ENCODE measurements at regions not wholly inside any gene's neighbourhood (a gene's known extent, or its start where the extent isn't known, plus 50 kb on each side); places are given as distances from the start of the nearest gene placed in this dataset.
A peak's percentile ranks its signal among the peaks of the same experiment; 100 is the strongest.

DNA sequence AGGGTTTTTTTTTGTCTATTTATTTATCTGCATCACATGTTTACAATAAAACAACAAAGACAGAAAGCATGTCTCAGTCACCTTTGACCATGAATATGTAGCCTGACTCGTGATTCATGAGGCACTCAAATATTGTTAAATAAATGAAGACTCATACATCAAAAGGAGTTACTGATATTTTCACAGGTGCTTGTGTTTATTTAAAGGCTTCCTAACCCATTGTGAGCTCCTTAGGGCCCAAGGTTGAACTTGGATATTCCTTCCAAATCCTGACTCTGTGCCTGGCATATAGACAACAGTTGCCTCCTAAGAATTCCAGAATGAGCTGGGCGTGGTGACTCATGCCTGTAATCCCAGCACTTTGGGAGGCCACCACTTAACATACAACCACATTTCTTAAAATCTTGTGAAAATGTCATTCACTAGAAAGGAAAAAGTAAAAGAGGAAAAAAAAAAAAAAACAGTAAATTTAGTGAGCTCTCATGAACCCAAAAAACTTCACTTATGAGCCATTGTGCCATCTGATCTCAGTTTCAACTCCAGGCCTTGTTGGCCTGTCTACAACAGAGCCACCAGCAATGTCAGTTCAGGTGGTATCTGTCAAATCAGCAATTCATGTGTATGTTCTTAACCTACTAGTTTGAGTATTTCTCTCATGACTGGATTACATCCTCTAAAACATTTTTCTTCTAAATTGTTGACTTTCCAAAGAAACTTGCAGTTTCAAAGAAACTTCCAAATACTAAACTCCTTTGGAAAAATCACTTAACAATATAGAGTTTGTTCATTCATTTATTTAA, 162.7 kb upstream of the MARCKS start:
- BruUV-seq (replicated peaks): no TSS peak
- peak; percentile 71 for ATAC-seq
- Histone ChIP-seq H3K27me3 (ENCODE audit: control insufficient read depth, insufficient read depth, low read length) (no peaks in the 10 kb centered on the region; the same call in 1 of the 2 replicates), H3K36me3 (ENCODE audit: control insufficient read depth, insufficient read depth, low read length) (no peaks in the 10 kb centered on the region), H3K4me1 (ENCODE audit: control insufficient read depth, insufficient read depth, low read length) (no peaks in the 10 kb centered on the region), H3K9me3 (ENCODE audit: control insufficient read depth, insufficient read depth, low read depth, low read length) (no peaks in the 10 kb centered on the region), H3K4me3 (ENCODE audit: low read depth in 2 of 2, low read length in 2 of 2) (no peak overlapping the region), H3K27ac (ENCODE audit: low read length) (no peak overlapping the region)
- intact Hi-C loops (cut with micrococcal nuclease; ENCODE audit: unreplicated experiment): no loop called here
- CTCF ChIA-PET: no interaction called here
- POLR2A ChIA-PET: no interaction called here
- peak; percentile 94 for DNase-seq (ENCODE audit: low read depth, low spot score)
- no peak for TF ChIP-seq TCF7L2 (IDR thresholded peaks at IDR 0.05; ENCODE audit: low read depth, low read length)
- in situ Hi-C loops (cut with HindIII; ENCODE audit: low pct_unique_long_range_greater_than_20kb, low sequenced_read_pairs): no loop called here

GRCh38 chr6:113695516-113695915, 161.6 kb upstream of the MARCKS start:
- no peaks in the 10 kb centered on the region for H3K4me1 ChIP-seq (ENCODE audit: control insufficient read depth, insufficient read depth, low read length)
- intact Hi-C loops (cut with micrococcal nuclease; ENCODE audit: unreplicated experiment) (no loop called here), in situ Hi-C loops (cut with HindIII; ENCODE audit: low pct_unique_long_range_greater_than_20kb, low sequenced_read_pairs) (no loop called here)
- TF ChIP-seq POLR2AphosphoS5 (IDR thresholded peaks at IDR 0.05; ENCODE audit: low read depth, low read length) (no peak), TCF7L2 (IDR thresholded peaks at IDR 0.05; ENCODE audit: low read depth, low read length) (no peak), CTCF (IDR thresholded peaks at IDR 0.05) (no peak), SIN3A (IDR thresholded peaks at IDR 0.05; ENCODE audit: borderline replicate concordance, insufficient read depth, low read depth, low read length) (no peak)
- H3K36me3 ChIP-seq (ENCODE audit: control insufficient read depth, insufficient read depth, low read length): no peaks in the 10 kb centered on the region
- DNase-seq (ENCODE audit: low read depth, low spot score) (no peak), ATAC-seq (no peak)
- no peaks in the 10 kb centered on the region; the same call in 1 of the 2 replicates for H3K27me3 ChIP-seq (ENCODE audit: control insufficient read depth, insufficient read depth, low read length)
- no TSS peak for BruUV-seq (replicated peaks)
- no peaks in the 10 kb centered on the region for H3K9me3 ChIP-seq (ENCODE audit: control insufficient read depth, insufficient read depth, low read depth, low read length)
- POLR2A ChIA-PET: interaction anchor here (0.6 kb wide), 1 partner anchor 22 kb away, joined by 3 read pairs; no protein-coding TSS in a partner anchor
- no peak overlapping the region for H3K4me3 ChIP-seq (ENCODE audit: low read depth in 2 of 2, low read length in 2 of 2)
- no peak overlapping the region for H3K27ac ChIP-seq (ENCODE audit: low read length)
- CTCF ChIA-PET: no interaction called here

DNA sequence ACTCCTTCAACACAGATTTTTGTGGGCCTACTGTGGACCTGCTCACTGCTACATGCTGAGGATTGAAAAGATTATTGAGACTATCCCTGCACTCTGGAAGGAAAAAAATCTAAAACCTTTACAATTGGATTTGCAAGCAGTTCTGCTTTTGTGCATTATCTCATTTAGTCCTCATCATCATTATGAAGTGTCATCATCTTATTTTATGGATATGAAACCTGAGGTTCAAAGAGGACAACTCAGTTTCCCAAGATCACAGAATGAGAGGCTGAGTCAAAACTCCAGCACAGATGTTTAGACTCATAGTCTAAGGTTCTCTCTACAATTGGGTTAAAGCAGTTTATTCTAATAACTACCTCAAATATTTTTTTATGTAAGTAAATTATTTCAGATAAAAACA, 160.2 kb upstream of the MARCKS start:
- intact Hi-C loops (cut with micrococcal nuclease; ENCODE audit: unreplicated experiment): no loop called here
- Histone ChIP-seq H3K36me3 (ENCODE audit: control insufficient read depth, insufficient read depth, low read length) (no peaks in the 10 kb centered on the region), H3K9me3 (ENCODE audit: control insufficient read depth, insufficient read depth, low read depth, low read length) (no peaks in the 10 kb centered on the region), H3K4me3 (ENCODE audit: low read depth in 2 of 2, low read length in 2 of 2) (no peak overlapping the region), H3K27me3 (ENCODE audit: control insufficient read depth, insufficient read depth, low read length) (no peaks in the 10 kb centered on the region; the same call in 1 of the 2 replicates), H3K4me1 (ENCODE audit: control insufficient read depth, insufficient read depth, low read length) (no peaks in the 10 kb centered on the region), H3K27ac (ENCODE audit: low read length) (no peak overlapping the region)
- TF ChIP-seq CTCF (IDR thresholded peaks at IDR 0.05) (no peak), POLR2AphosphoS5 (IDR thresholded peaks at IDR 0.05; ENCODE audit: low read depth, low read length) (no peak), SIN3A (IDR thresholded peaks at IDR 0.05; ENCODE audit: borderline replicate concordance, insufficient read depth, low read depth, low read length) (no peak), TCF7L2 (IDR thresholded peaks at IDR 0.05; ENCODE audit: low read depth, low read length) (no peak)
- TF ChIP-seq, protein P1, sequence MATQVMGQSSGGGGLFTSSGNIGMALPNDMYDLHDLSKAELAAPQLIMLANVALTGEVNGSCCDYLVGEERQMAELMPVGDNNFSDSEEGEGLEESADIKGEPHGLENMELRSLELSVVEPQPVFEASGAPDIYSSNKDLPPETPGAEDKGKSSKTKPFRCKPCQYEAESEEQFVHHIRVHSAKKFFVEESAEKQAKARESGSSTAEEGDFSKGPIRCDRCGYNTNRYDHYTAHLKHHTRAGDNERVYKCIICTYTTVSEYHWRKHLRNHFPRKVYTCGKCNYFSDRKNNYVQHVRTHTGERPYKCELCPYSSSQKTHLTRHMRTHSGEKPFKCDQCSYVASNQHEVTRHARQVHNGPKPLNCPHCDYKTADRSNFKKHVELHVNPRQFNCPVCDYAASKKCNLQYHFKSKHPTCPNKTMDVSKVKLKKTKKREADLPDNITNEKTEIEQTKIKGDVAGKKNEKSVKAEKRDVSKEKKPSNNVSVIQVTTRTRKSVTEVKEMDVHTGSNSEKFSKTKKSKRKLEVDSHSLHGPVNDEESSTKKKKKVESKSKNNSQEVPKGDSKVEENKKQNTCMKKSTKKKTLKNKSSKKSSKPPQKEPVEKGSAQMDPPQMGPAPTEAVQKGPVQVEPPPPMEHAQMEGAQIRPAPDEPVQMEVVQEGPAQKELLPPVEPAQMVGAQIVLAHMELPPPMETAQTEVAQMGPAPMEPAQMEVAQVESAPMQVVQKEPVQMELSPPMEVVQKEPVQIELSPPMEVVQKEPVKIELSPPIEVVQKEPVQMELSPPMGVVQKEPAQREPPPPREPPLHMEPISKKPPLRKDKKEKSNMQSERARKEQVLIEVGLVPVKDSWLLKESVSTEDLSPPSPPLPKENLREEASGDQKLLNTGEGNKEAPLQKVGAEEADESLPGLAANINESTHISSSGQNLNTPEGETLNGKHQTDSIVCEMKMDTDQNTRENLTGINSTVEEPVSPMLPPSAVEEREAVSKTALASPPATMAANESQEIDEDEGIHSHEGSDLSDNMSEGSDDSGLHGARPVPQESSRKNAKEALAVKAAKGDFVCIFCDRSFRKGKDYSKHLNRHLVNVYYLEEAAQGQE (IDR thresholded peaks at IDR 0.05; ENCODE audit: insufficient read depth in 1 of 2, low read depth in 2 of 2, low read length in 1 of 2): no peak
- POLR2A ChIA-PET: no interaction called here
- ATAC-seq: no peak
- DNase-seq (ENCODE audit: low read depth, low spot score): no peak
- CTCF ChIA-PET: no interaction called here
- BruUV-seq (replicated peaks): no TSS peak
- in situ Hi-C loops (cut with HindIII; ENCODE audit: low pct_unique_long_range_greater_than_20kb, low sequenced_read_pairs): no loop called here
